HEK293 (cell line): ENCODE measurements at regions not wholly inside any gene's neighbourhood (a gene's known extent, or its start where the extent isn't known, plus 50 kb on each side); places are given as distances from the start of the nearest gene placed in this dataset.

ENCODE experiments used
- CTCF ChIA-PET: fragments of 350-600 bp; formaldehyde crosslinking; extraction: SDS; loops from one replicate; lab custom pipeline; 2021; ENCODE audit warnings: antibody characterized with exemption; lab: Yijun Ruan, JAX
- POLR2A ChIA-PET: fragments of 300-600 bp; formaldehyde crosslinking; extraction: SDS; loops from one replicate; lab custom pipeline; 2020; ENCODE audit warnings: antibody characterized with exemption, inconsistent platforms; lab: Yijun Ruan, JAX
- H3K27ac ChIP-seq: fragments of 200-500 bp; sonication (Bioruptor generic); 2 replicates; pipeline ENCODE4 v1.5.1; 2014; ENCODE audit warnings: low read depth, low read length, control low read depth, inconsistent platforms; ENCODE audit errors: extremely low read depth
- H3K36me3 ChIP-seq, 2 experiments: fragments of 200-500 bp in 1 of 2; sonication (Bioruptor generic) in 1 of 2; 1 replicate in 1 of 2; 2 replicates in 1 of 2; pipeline ENCODE4 v1.5.1; 2014 to 2017; ENCODE audit warnings: inconsistent platforms in 2 of 2, low read length in 2 of 2; ENCODE audit not compliant: control insufficient read depth in 2 of 2, insufficient read depth in 1 of 2
- H3K4me1 ChIP-seq: fragments of 200-500 bp; sonication (Bioruptor generic); 2 replicates; pipeline ENCODE4 v1.5.1; 2014; ENCODE audit warnings: mild to moderate bottlenecking, low read length, inconsistent platforms; ENCODE audit not compliant: control insufficient read depth, insufficient read depth
- H3K4me3 ChIP-seq: 2 replicates; pipeline ENCODE4 v1.5.1; 2011; ENCODE audit warnings: low read depth, mild to moderate bottlenecking, control low read depth, low read length, moderate library complexity
- H3K9me3 ChIP-seq: fragments of 200-500 bp; sonication (Bioruptor generic); 2 replicates; pipeline ENCODE4 v1.5.1; 2014; ENCODE audit warnings: low read depth, low read length, inconsistent platforms; ENCODE audit not compliant: control insufficient read depth, insufficient read depth
- HOXD13 ChIP-seq: sonication (generic); formaldehyde crosslinking; IDR thresholded peaks from 2 replicates; pipeline ENCODE4 v1.8.0; 2022; ENCODE audit warnings: missing genetic modification reagents, borderline replicate concordance
- MYNN ChIP-seq: fragments of 450-650 bp; formaldehyde crosslinking; IDR thresholded peaks from 2 replicates; pipeline ENCODE4 v1.5.1; 2016; ENCODE audit warnings: missing biosample characterization, missing genetic modification characterization, borderline replicate concordance
- SCRT2 ChIP-seq: fragments of 450-650 bp; formaldehyde crosslinking; IDR thresholded peaks from 2 replicates; pipeline ENCODE4 v1.5.1; 2016; ENCODE audit warnings: missing biosample characterization, missing genetic modification characterization
- ZBTB17 ChIP-seq: fragments of 450-650 bp; formaldehyde crosslinking; IDR thresholded peaks from 2 replicates; pipeline ENCODE4 v1.5.1; 2016; ENCODE audit warnings: missing biosample characterization, missing genetic modification characterization
- ZIC2 ChIP-seq: fragments of 450-650 bp; formaldehyde crosslinking; IDR thresholded peaks from 2 replicates; pipeline ENCODE4 v1.5.1; 2016; ENCODE audit warnings: missing biosample characterization, missing genetic modification characterization
- ZNF112 ChIP-seq: fragments of 450-650 bp; formaldehyde crosslinking; IDR thresholded peaks from 2 replicates; pipeline ENCODE4 v1.5.0; 2017; ENCODE audit warnings: missing biosample characterization, missing genetic modification characterization
- ZNF133 ChIP-seq: fragments of 450-650 bp; formaldehyde crosslinking; IDR thresholded peaks from 2 replicates; pipeline ENCODE4 v1.5.1; 2016; ENCODE audit warnings: missing biosample characterization, missing genetic modification characterization
- ZNF184 ChIP-seq: fragments of 450-650 bp; IDR thresholded peaks from 2 replicates; pipeline ENCODE4 v1.5.1; 2018; ENCODE audit warnings: missing biosample characterization, mild to moderate bottlenecking, missing genetic modification characterization
- ZNF211 ChIP-seq: fragments of 450-650 bp; formaldehyde crosslinking; IDR thresholded peaks from 2 replicates; pipeline ENCODE4 v1.5.1; 2016; ENCODE audit warnings: low read depth, missing biosample characterization, missing genetic modification characterization
- ZNF274 ChIP-seq, 2 experiments: fragments of 200-500 bp in 1 of 2; fragments of 450-650 bp in 1 of 2; sonication (Bioruptor generic) in 1 of 2; formaldehyde crosslinking in 1 of 2; IDR thresholded peaks; 2 replicates each; pipeline versions ENCODE4 v1.5.1 to v1.6.1; 2014 to 2016; ENCODE audit warnings: borderline replicate concordance in 1 of 2, inconsistent platforms in 1 of 2, low read length in 1 of 2, missing biosample characterization in 1 of 2, missing genetic modification characterization in 1 of 2
- ZNF335 ChIP-seq: fragments of 450-650 bp; formaldehyde crosslinking; conservative IDR thresholded peaks from 2 replicates; pipeline ENCODE4 v1.5.1; 2016; ENCODE audit warnings: missing biosample characterization, missing genetic modification characterization
- ZNF518A ChIP-seq: fragments of 450-650 bp; formaldehyde crosslinking; conservative IDR thresholded peaks from 2 replicates; pipeline ENCODE4 v1.5.1; 2016; ENCODE audit warnings: low read depth, missing biosample characterization, missing genetic modification characterization
- ZNF561 ChIP-seq: fragments of 450-650 bp; IDR thresholded peaks from 2 replicates; pipeline ENCODE4 v1.5.1; 2018; ENCODE audit warnings: missing biosample characterization, missing genetic modification characterization, borderline replicate concordance
- ZNF623 ChIP-seq: fragments of 450-650 bp; formaldehyde crosslinking; IDR thresholded peaks from 2 replicates; pipeline ENCODE4 v1.5.1; 2016; ENCODE audit warnings: missing biosample characterization, missing genetic modification characterization
- ZNF701 ChIP-seq: fragments of 450-650 bp; formaldehyde crosslinking; IDR thresholded peaks from 2 replicates; pipeline ENCODE4 v1.5.1; 2016; ENCODE audit warnings: missing biosample characterization, missing genetic modification characterization
- ZNF768 ChIP-seq: fragments of 450-650 bp; formaldehyde crosslinking; IDR thresholded peaks from 2 replicates; pipeline ENCODE4 v1.5.1; 2018; ENCODE audit warnings: missing biosample characterization, mild to moderate bottlenecking, missing genetic modification characterization
- ZSCAN4 ChIP-seq: fragments of 450-650 bp; formaldehyde crosslinking; IDR thresholded peaks from 2 replicates; pipeline ENCODE4 v1.5.1; 2017; ENCODE audit warnings: missing biosample characterization, missing genetic modification characterization
- TF ChIP-seq, protein P1 (sequence below): fragments of 450-650 bp; formaldehyde crosslinking; IDR thresholded peaks from 2 replicates; pipeline ENCODE4 v1.5.1; 2016; ENCODE audit warnings: missing biosample characterization, missing genetic modification characterization
- TF ChIP-seq, protein P2 (sequence below): fragments of 450-650 bp; formaldehyde crosslinking; IDR thresholded peaks from 2 replicates; pipeline ENCODE4 v1.5.1; 2016; ENCODE audit warnings: missing biosample characterization, missing genetic modification characterization

DNA sequence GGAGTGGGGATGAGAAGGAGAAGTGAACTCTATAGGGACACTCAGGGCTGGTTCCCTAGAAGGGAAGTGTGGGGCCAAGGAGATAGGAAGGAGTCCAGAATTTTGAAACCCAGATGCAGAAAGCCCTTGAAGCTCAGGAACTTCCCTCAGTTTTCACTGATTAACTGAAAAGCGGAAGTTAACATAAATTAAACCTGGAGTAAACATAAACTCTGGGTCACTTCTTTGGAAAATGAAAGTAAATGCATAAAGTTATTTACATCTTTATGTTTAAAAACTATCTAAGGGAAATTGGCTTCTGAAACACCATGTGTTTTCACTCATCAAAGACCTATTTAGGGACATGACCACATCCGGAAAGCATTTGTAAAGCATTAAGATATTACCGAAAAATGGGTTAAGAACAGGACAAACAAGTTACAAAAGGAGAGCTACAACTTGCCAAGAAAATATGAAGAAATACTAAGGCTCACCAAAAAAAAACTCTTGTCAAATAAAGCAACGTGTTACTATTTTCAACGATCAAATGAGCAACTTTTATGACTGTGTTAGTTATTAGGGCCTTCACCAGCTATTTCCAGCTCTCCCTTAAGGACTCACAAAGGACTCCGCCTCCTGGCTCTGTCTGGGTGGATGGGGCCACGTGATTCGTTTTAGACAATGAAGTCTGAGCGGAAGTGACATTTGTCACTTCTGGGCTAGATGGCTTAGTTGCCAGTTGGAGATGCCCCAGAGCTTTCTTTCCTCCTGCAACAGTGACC is 439.1 kb upstream of the ZNF507 start (continued):
- TF ChIP-seq ZNF518A (tag by site-specific recombination): no peak
- TF ChIP-seq MYNN (tag by site-specific recombination): no peak
- TF ChIP-seq ZNF211 (tag by site-specific recombination): no peak

GRCh38 chr19:31907661-31908060 is 437.7 kb upstream of the ZNF507 start:
- TF ChIP-seq ZNF274 (IDR thresholded peaks at IDR 0.05; ENCODE audit: low read length) (no peak), ZNF274 (tag by site-specific recombination; IDR thresholded peaks at IDR 0.05; ENCODE audit: borderline replicate concordance) (no peak), SCRT2 (no peak), ZNF701 (tag by site-specific recombination) (no peak), ZNF184 (tag by site-specific recombination) (no peak), ZNF112 (tag by site-specific recombination) (no peak)
- TF ChIP-seq, protein P1, sequence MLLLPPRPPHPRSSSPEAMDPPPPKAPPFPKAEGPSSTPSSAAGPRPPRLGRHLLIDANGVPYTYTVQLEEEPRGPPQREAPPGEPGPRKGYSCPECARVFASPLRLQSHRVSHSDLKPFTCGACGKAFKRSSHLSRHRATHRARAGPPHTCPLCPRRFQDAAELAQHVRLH: no peak
- TF ChIP-seq, protein P2, sequence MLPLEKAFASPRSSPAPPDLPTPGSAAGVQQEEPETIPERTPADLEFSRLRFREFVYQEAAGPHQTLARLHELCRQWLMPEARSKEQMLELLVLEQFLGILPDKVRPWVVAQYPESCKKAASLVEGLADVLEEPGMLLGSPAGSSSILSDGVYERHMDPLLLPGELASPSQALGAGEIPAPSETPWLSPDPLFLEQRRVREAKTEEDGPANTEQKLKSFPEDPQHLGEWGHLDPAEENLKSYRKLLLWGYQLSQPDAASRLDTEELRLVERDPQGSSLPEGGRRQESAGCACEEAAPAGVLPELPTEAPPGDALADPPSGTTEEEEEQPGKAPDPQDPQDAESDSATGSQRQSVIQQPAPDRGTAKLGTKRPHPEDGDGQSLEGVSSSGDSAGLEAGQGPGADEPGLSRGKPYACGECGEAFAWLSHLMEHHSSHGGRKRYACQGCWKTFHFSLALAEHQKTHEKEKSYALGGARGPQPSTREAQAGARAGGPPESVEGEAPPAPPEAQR (tag by site-specific recombination): no peak
- POLR2A ChIA-PET: no interaction called here
- Histone ChIP-seq H3K4me1 (no peaks in the 10 kb centered on the region), H3K4me3 (no peak overlapping the region), H3K27ac (no peak overlapping the region), H3K36me3 (no peaks in the 10 kb centered on the region), H3K9me3 (peaks cover 2% of the 10 kb centered on the region; the same call in 1 of the 2 replicates)
- CTCF ChIA-PET: no interaction called here

DNA sequence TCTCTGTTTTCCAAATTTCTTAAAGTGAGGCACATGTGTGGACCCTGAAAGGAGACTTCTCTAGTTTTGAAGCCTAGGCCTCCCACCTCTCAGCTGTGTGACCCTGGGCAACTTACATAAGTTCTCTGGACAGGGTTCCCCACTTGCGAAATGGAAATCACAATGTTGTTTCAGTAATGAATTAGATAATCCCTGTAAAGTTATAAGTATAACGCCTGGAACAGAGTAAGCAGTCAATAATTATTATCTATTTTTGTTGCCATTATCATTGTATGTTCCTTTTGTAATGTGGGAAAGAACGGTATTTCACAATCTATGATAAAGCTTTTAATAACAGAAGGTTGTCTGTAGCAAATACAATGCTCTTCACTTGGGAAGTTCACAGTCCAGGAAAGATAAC is 437.3 kb upstream of the ZNF507 start:
- ChIA-PET POLR2A (no interaction called here), CTCF (no interaction called here)
- no peaks in the 10 kb centered on the region for H3K36me3 ChIP-seq
- no peaks in the 10 kb centered on the region for H3K4me1 ChIP-seq
- H3K9me3 ChIP-seq: peaks cover 2% of the 10 kb centered on the region; the same call in 1 of the 2 replicates
- H3K4me3 ChIP-seq: no peak overlapping the region
- no peak overlapping the region for H3K27ac ChIP-seq
- TF ChIP-seq ZNF184 (tag by site-specific recombination): no peak
- no peak for TF ChIP-seq HOXD13
- TF ChIP-seq ZNF335 (tag by site-specific recombination): no peak
- TF ChIP-seq ZNF623 (tag by site-specific recombination): no peak
- no peak for TF ChIP-seq ZNF518A (tag by site-specific recombination)
- no peak for TF ChIP-seq ZIC2 (tag by site-specific recombination)
- no peak for TF ChIP-seq ZNF768 (tag by site-specific recombination)
- no peak for TF ChIP-seq ZBTB17 (tag by site-specific recombination)
- no peak for TF ChIP-seq ZSCAN4 (tag by site-specific recombination)
- TF ChIP-seq ZNF133 (tag by site-specific recombination): no peak
- TF ChIP-seq ZNF561 (tag by site-specific recombination): no peak
